Fibroblast of the aortic adventitia (primary cell): ENCODE measurements at regions not wholly inside any gene's neighbourhood (a gene's known extent, or its start where the extent isn't known, plus 50 kb on each side); places are given as distances from the start of the nearest gene placed in this dataset.

Experiments used
- DNase-seq: peaks from one replicate; pipeline ENCODE4 v3.0.0-alpha.2; 2010; ENCODE audit warnings: low read depth
- H3K4me3 ChIP-seq: 2 replicates; pipeline ENCODE4 v1.5.1; 2011; ENCODE audit warnings: low read depth, mild to moderate bottlenecking, control low read depth, low read length, moderate library complexity
- CTCF ChIP-seq: IDR thresholded peaks from 2 replicates; pipeline ENCODE4 v1.5.1; 2011; ENCODE audit warnings: mild to moderate bottlenecking, low read length, control low read depth, inconsistent platforms; ENCODE audit not compliant: insufficient read depth

DNA sequence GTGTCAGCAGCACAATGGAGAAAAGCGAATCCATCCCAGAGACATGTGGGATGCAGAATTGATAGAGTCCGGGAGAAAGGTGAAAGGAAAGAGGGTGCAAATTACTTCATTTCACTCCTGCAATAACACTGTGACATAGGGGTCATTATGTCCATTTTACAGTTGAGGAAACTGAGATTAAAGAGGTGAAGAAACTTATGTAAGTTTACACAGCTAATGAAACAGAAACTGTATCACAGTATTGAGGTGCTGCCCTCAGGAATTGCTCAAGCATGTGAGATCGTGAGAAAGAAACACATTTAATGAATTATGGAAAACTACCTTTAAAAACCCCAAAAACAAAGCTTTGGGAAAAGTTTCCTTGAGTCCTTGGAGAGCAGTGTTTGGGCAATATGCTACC lies 103.6 kb upstream of the PFN2 start:
- no peak overlapping the region for H3K4me3 ChIP-seq
- TF ChIP-seq CTCF: no peak

DNA sequence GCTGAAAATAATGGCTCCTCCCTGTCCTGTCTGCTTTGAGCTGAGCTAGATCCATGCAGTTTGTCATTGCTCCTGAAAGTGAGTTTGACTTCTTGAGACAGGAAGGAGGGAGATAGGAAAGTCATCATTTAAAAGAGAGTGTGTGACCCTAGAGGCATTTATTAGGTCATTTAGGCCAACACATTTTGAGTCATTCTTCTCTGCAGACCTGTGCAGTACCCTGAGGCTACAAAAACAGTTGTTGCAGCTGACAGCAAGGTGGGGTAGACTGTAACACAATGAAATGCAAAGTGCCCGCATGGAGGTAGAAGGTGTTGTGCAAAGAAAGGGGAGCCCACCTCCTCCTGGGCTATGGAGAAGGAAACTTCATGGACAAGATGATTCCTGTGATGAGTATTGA lies 102.8 kb upstream of the PFN2 start:
- no peak for DNase-seq
- H3K4me3 ChIP-seq: no peak overlapping the region

More for the DNA sequence above, 103.6 kb upstream of the PFN2 start:
- DNase-seq: no peak

GRCh38 chr3:150073031-150073430 lies 102.3 kb upstream of the PFN2 start:
- TF ChIP-seq CTCF: no peak
- no peak for DNase-seq
- H3K4me3 ChIP-seq: no peak overlapping the region

More for the DNA sequence above, 102.8 kb upstream of the PFN2 start:
- TF ChIP-seq CTCF: no peak

GRCh38 chr3:150072576-150072975 lies 101.9 kb upstream of the PFN2 start:
- DNase-seq: no peak
- TF ChIP-seq CTCF: no peak
- no peak overlapping the region for H3K4me3 ChIP-seq

DNA sequence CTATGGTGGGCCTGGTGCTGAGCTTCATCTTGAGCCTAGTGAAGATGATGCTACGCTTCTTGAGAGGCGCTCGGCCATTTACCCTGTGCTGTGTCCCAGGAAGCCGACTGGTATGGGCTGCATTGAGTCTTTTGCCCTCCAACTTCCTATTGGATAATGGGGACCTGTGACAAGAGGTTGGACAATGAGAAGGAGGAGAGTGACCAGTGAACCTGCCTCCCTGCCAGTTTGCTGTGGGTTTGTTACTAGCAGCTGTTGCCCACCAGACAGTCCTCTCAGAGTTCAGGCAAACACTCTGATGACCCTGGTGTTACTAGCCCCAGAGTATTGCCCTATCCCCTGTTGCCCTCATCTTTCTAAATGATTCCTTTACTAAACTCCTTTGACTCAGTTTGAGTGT lies 99.6 kb upstream of the PFN2 start:
- no peak for TF ChIP-seq CTCF
- no peak for DNase-seq
- H3K4me3 ChIP-seq: no peak overlapping the region

GRCh38 chr3:150069633-150070032 lies 98.9 kb upstream of the PFN2 start:
- H3K4me3 ChIP-seq: no peak overlapping the region
- no peak for TF ChIP-seq CTCF
- DNase-seq: no peak

GRCh38 chr3:150069154-150069527 lies 98.4 kb upstream of the PFN2 start:
- H3K4me3 ChIP-seq: no peak overlapping the region
- TF ChIP-seq CTCF: no peak
- no peak for DNase-seq
